ENCODE measurements at regions not wholly inside any gene's neighbourhood (a gene's known extent, or its start where the extent isn't known, plus 50 kb on each side); places are given as distances from the start of the nearest gene placed in this dataset.
"Not testable (repeated sequence)": the region's sequence is repeated elsewhere in the genome, so short reads cannot be mapped to it uniquely, and the experiment has no call there.

- Histone ChIP-seq H3K9ac (ENCODE audit: low read length in 5 of 5) (no peak overlapping the region), H3K4me3 (ENCODE audit: low read depth in 1 of 5, low read length in 5 of 5) (no peak overlapping the region), H3K27ac (ENCODE audit: low read depth, low read length) (no peak overlapping the region), H3K4me1 (ENCODE audit: control insufficient read depth in 5 of 5, insufficient read depth in 5 of 5, low read length in 5 of 5) (no peaks in the 10 kb centered on the region), H3K27me3 (ENCODE audit: control insufficient read depth in 5 of 5, insufficient read depth in 4 of 5, low read length in 5 of 5) (no peaks in the 10 kb centered on the region), H3K36me3 (ENCODE audit: control insufficient read depth in 5 of 5, insufficient read depth in 5 of 5, low read length in 5 of 5) (no peaks in the 10 kb centered on the region), H3K9me3 (ENCODE audit: control insufficient read depth in 5 of 5, low read length in 5 of 5) (peaks cover 0 to 7% (median 0%) of the 10 kb centered on the region in 5 donors)
Measured at GRCh38 chr1:60697204-60697994, 385.0 kb upstream of the NFIA start.

- no peaks in the 10 kb centered on the region for H3K36me3 ChIP-seq (ENCODE audit: control insufficient read depth in 5 of 5, insufficient read depth in 5 of 5, low read length in 5 of 5)
- no peak overlapping the region for H3K9ac ChIP-seq (ENCODE audit: low read length in 5 of 5)
- H3K9me3 ChIP-seq (ENCODE audit: control insufficient read depth in 5 of 5, low read length in 5 of 5): peaks cover 0 to 7% (median 0%) of the 10 kb centered on the region in 5 donors
- H3K27ac ChIP-seq (ENCODE audit: low read depth, low read length): no peak overlapping the region
- no peaks in the 10 kb centered on the region for H3K27me3 ChIP-seq (ENCODE audit: control insufficient read depth in 5 of 5, insufficient read depth in 4 of 5, low read length in 5 of 5)
- no peak overlapping the region for H3K4me3 ChIP-seq (ENCODE audit: low read depth in 1 of 5, low read length in 5 of 5)
- H3K4me1 ChIP-seq (ENCODE audit: control insufficient read depth in 5 of 5, insufficient read depth in 5 of 5, low read length in 5 of 5): no peaks in the 10 kb centered on the region
Measured at GRCh38 chr1:60696512-60696911, 385.8 kb upstream of the NFIA start.

- Histone ChIP-seq H3K4me3 (ENCODE audit: low read depth in 1 of 5, low read length in 5 of 5) (no peak overlapping the region), H3K9ac (ENCODE audit: low read length in 5 of 5) (no peak overlapping the region), H3K27me3 (ENCODE audit: control insufficient read depth in 5 of 5, insufficient read depth in 4 of 5, low read length in 5 of 5) (no peaks in the 10 kb centered on the region), H3K9me3 (ENCODE audit: control insufficient read depth in 5 of 5, low read length in 5 of 5) (peaks cover 0 to 7% (median 0%) of the 10 kb centered on the region in 5 donors), H3K36me3 (ENCODE audit: control insufficient read depth in 5 of 5, insufficient read depth in 5 of 5, low read length in 5 of 5) (no peaks in the 10 kb centered on the region), H3K4me1 (ENCODE audit: control insufficient read depth in 5 of 5, insufficient read depth in 5 of 5, low read length in 5 of 5) (no peaks in the 10 kb centered on the region), H3K27ac (ENCODE audit: low read depth, low read length) (no peak overlapping the region)
Measured at GRCh38 chr1:60695716-60696171, 386.6 kb upstream of the NFIA start.

GRCh38 chr1:60694980-60695379, 387.4 kb upstream of the NFIA start:
- Histone ChIP-seq H3K27ac (ENCODE audit: low read depth, low read length) (no peak overlapping the region), H3K36me3 (ENCODE audit: control insufficient read depth in 5 of 5, insufficient read depth in 5 of 5, low read length in 5 of 5) (no peaks in the 10 kb centered on the region), H3K4me1 (ENCODE audit: control insufficient read depth in 5 of 5, insufficient read depth in 5 of 5, low read length in 5 of 5) (no peaks in the 10 kb centered on the region), H3K9ac (ENCODE audit: low read length in 5 of 5) (no peak overlapping the region), H3K4me3 (ENCODE audit: low read depth in 1 of 5, low read length in 5 of 5) (no peak overlapping the region), H3K9me3 (ENCODE audit: control insufficient read depth in 5 of 5, low read length in 5 of 5) (peaks cover 0 to 7% (median 0%) of the 10 kb centered on the region in 5 donors), H3K27me3 (ENCODE audit: control insufficient read depth in 5 of 5, insufficient read depth in 4 of 5, low read length in 5 of 5) (no peaks in the 10 kb centered on the region)

- Histone ChIP-seq H3K4me3 (ENCODE audit: low read depth in 1 of 5, low read length in 5 of 5) (no peak overlapping the region), H3K4me1 (ENCODE audit: control insufficient read depth in 5 of 5, insufficient read depth in 5 of 5, low read length in 5 of 5) (no peaks in the 10 kb centered on the region), H3K9me3 (ENCODE audit: control insufficient read depth in 5 of 5, low read length in 5 of 5) (peaks cover 0 to 12% (median 0%) of the 10 kb centered on the region in 5 donors), H3K36me3 (ENCODE audit: control insufficient read depth in 5 of 5, insufficient read depth in 5 of 5, low read length in 5 of 5) (no peaks in the 10 kb centered on the region), H3K9ac (ENCODE audit: low read length in 5 of 5) (no peak overlapping the region), H3K27ac (ENCODE audit: low read depth, low read length) (no peak overlapping the region), H3K27me3 (ENCODE audit: control insufficient read depth in 5 of 5, insufficient read depth in 4 of 5, low read length in 5 of 5) (no peaks in the 10 kb centered on the region)
Measured at GRCh38 chr1:60692031-60692430, 390.3 kb upstream of the NFIA start.

GRCh38 chr1:60688221-60688620, 394.1 kb upstream of the NFIA start:
- H3K4me1 ChIP-seq (ENCODE audit: control insufficient read depth in 5 of 5, insufficient read depth in 5 of 5, low read length in 5 of 5); H3K36me3 ChIP-seq (ENCODE audit: control insufficient read depth in 5 of 5, insufficient read depth in 5 of 5, low read length in 5 of 5); H3K27ac ChIP-seq (ENCODE audit: low read depth, low read length); H3K4me3 ChIP-seq (ENCODE audit: low read depth in 1 of 5, low read length in 5 of 5); H3K9ac ChIP-seq (ENCODE audit: low read length in 5 of 5); H3K27me3 ChIP-seq (ENCODE audit: control insufficient read depth in 5 of 5, insufficient read depth in 4 of 5, low read length in 5 of 5): not testable (repeated sequence)
- H3K9me3 ChIP-seq (ENCODE audit: control insufficient read depth in 5 of 5, low read length in 5 of 5): peaks cover 0 to 12% (median 0%) of the 10 kb centered on the region in 5 donors

- Histone ChIP-seq H3K4me1 (ENCODE audit: control insufficient read depth in 5 of 5, insufficient read depth in 5 of 5, low read length in 5 of 5) (no peaks in the 10 kb centered on the region), H3K4me3 (ENCODE audit: low read depth in 1 of 5, low read length in 5 of 5) (no peak overlapping the region), H3K9ac (ENCODE audit: low read length in 5 of 5) (no peak overlapping the region), H3K27ac (ENCODE audit: low read depth, low read length) (no peak overlapping the region), H3K9me3 (ENCODE audit: control insufficient read depth in 5 of 5, low read length in 5 of 5) (peaks cover 0 to 3% (median 0%) of the 10 kb centered on the region in 5 donors), H3K36me3 (ENCODE audit: control insufficient read depth in 5 of 5, insufficient read depth in 5 of 5, low read length in 5 of 5) (no peaks in the 10 kb centered on the region), H3K27me3 (ENCODE audit: control insufficient read depth in 5 of 5, insufficient read depth in 4 of 5, low read length in 5 of 5) (no peaks in the 10 kb centered on the region)
Measured at GRCh38 chr1:60681095-60681860, 401.1 kb upstream of the NFIA start.

- H3K9ac ChIP-seq (ENCODE audit: low read length in 5 of 5): no peak overlapping the region
- no peaks in the 10 kb centered on the region for H3K4me1 ChIP-seq (ENCODE audit: control insufficient read depth in 5 of 5, insufficient read depth in 5 of 5, low read length in 5 of 5)
- no peaks in the 10 kb centered on the region for H3K27me3 ChIP-seq (ENCODE audit: control insufficient read depth in 5 of 5, insufficient read depth in 4 of 5, low read length in 5 of 5)
- no peaks in the 10 kb centered on the region for H3K36me3 ChIP-seq (ENCODE audit: control insufficient read depth in 5 of 5, insufficient read depth in 5 of 5, low read length in 5 of 5)
- no peak overlapping the region for H3K27ac ChIP-seq (ENCODE audit: low read depth, low read length)
- peaks cover 0 to 3% (median 0%) of the 10 kb centered on the region in 5 donors for H3K9me3 ChIP-seq (ENCODE audit: control insufficient read depth in 5 of 5, low read length in 5 of 5)
- no peak overlapping the region for H3K4me3 ChIP-seq (ENCODE audit: low read depth in 1 of 5, low read length in 5 of 5)
Measured at GRCh38 chr1:60679524-60680375, 402.6 kb upstream of the NFIA start.

GRCh38 chr1:60678802-60679201, 403.6 kb upstream of the NFIA start:
- no peaks in the 10 kb centered on the region for H3K9me3 ChIP-seq (ENCODE audit: control insufficient read depth in 5 of 5, low read length in 5 of 5)
- no peaks in the 10 kb centered on the region for H3K4me1 ChIP-seq (ENCODE audit: control insufficient read depth in 5 of 5, insufficient read depth in 5 of 5, low read length in 5 of 5)
- H3K27ac ChIP-seq (ENCODE audit: low read depth, low read length): no peak overlapping the region
- no peaks in the 10 kb centered on the region for H3K27me3 ChIP-seq (ENCODE audit: control insufficient read depth in 5 of 5, insufficient read depth in 4 of 5, low read length in 5 of 5)
- H3K4me3 ChIP-seq (ENCODE audit: low read depth in 1 of 5, low read length in 5 of 5): no peak overlapping the region
- no peaks in the 10 kb centered on the region for H3K36me3 ChIP-seq (ENCODE audit: control insufficient read depth in 5 of 5, insufficient read depth in 5 of 5, low read length in 5 of 5)
- no peak overlapping the region for H3K9ac ChIP-seq (ENCODE audit: low read length in 5 of 5)

Data from subcutaneous abdominal adipose tissue (tissue), 5 donors.